B cell (primary cell): ENCODE measurements at regions not wholly inside any gene's neighbourhood (a gene's known extent, or its start where the extent isn't known, plus 50 kb on each side); places are given as distances from the start of the nearest gene placed in this dataset.

Experiments used
- ATAC-seq: fragments of 200-7000 bp; cut with Tn5 transposase; one replicate; pipeline ENCODE4 v1.10.0; 2021; ENCODE audit warnings: low read depth, mild to moderate bottlenecking, moderate number of reproducible peaks, moderate library complexity
- CTCF ChIA-PET: fragments of 350-600 bp; sonication (Branson Sonifier 250); formaldehyde crosslinking; loops from one replicate; lab custom pipeline; 2021; ENCODE audit warnings: antibody characterized with exemption, inconsistent platforms; lab: Charles Lee
- POLR2A ChIA-PET: fragments of 350-600 bp; sonication (Branson Sonifier 250); formaldehyde crosslinking; loops from one replicate; lab custom pipeline; 2021; ENCODE audit warnings: antibody characterized with exemption; lab: Charles Lee
- DNase-seq: peaks from one replicate; pipeline ENCODE4 v3.0.0; 2013
- H2AFZ ChIP-seq: 2 replicates; pipeline ENCODE4 v1.6.1; 2012; ENCODE audit warnings: mild to moderate bottlenecking, low read depth, low read length; ENCODE audit not compliant: insufficient read depth, poor library complexity, severe bottlenecking
- H3K27ac ChIP-seq, 2 donors: 1 replicate in 1 of 2; 2 replicates in 1 of 2; pipeline ENCODE4 v1.5.1; 2012 to 2013; ENCODE audit warnings: low read length in 2 of 2, mild to moderate bottlenecking in 2 of 2, moderate library complexity in 1 of 2
- H3K27me3 ChIP-seq, 4 experiments: fragments of 200-600 bp in 1 of 4; sonication (generic) in 1 of 4; replicated peaks in 1 of 4; 1 replicate in 2 of 4; 2 replicates in 2 of 4; pipeline versions ENCODE4 v1.6.1 to v1.7.0; 2013 to 2016; ENCODE audit warnings: low read length in 3 of 4, mild to moderate bottlenecking in 2 of 4, mixed read lengths in 1 of 4, moderate library complexity in 1 of 4; ENCODE audit not compliant: insufficient read depth in 4 of 4, control insufficient read depth in 3 of 4; ENCODE audit errors: control extremely low read depth in 1 of 4
- H3K36me3 ChIP-seq, 2 experiments: replicated peaks in 1 of 2; 1 replicate in 1 of 2; 2 replicates in 1 of 2; pipeline versions ENCODE4 v1.6.1 to v1.7.1; 2013; ENCODE audit warnings: low read length in 1 of 2; ENCODE audit not compliant: insufficient read depth in 2 of 2, control insufficient read depth in 1 of 2; ENCODE audit errors: control extremely low read depth in 1 of 2, extremely low read depth in 1 of 2
- H3K4me1 ChIP-seq, 2 donors: fragments of 200-600 bp in 1 of 2; sonication (generic) in 1 of 2; 1 replicate in 1 of 2; 2 replicates in 1 of 2; pipeline versions ENCODE4 v1.5.1 to v1.6.1; 2013 to 2017; ENCODE audit warnings: low read length in 2 of 2; ENCODE audit not compliant: control insufficient read depth in 2 of 2, insufficient read depth in 2 of 2
- H3K4me2 ChIP-seq: replicated peaks from 2 replicates; pipeline ENCODE3; 2012; ENCODE audit warnings: mild to moderate bottlenecking, low read depth, low read length; ENCODE audit not compliant: poor library complexity, severe bottlenecking
- H3K4me3 ChIP-seq, 5 experiments: fragments of 200-600 bp in 1 of 5; sonication (generic) in 1 of 5; 1 replicate in 3 of 5; 2 replicates in 2 of 5; pipeline versions ENCODE4 v1.5.1 to v1.7.0; 2011 to 2016; ENCODE audit warnings: low read length in 4 of 5, mild to moderate bottlenecking in 4 of 5, low read depth in 2 of 5, control low read depth in 1 of 5, moderate library complexity in 1 of 5; ENCODE audit not compliant: insufficient read depth in 1 of 5; ENCODE audit errors: control extremely low read depth in 1 of 5, extremely low read depth in 1 of 5
- H3K79me2 ChIP-seq: fragments of 200-600 bp; sonication (generic); one replicate; pipeline ENCODE4 v1.6.0; 2016; ENCODE audit warnings: low read length; ENCODE audit not compliant: control insufficient read depth, insufficient read depth
- H3K9ac ChIP-seq: fragments of 200-600 bp; sonication (generic); 2 replicates; pipeline ENCODE4 v1.6.1; 2017; ENCODE audit warnings: mild to moderate bottlenecking, low read length, moderate library complexity
- H3K9me3 ChIP-seq, 3 donors: one replicate each; pipeline versions ENCODE4 v1.6.1 to v1.7.1; 2013; ENCODE audit warnings: low read length in 2 of 3; ENCODE audit not compliant: control insufficient read depth in 2 of 3, insufficient read depth in 1 of 3; ENCODE audit errors: control extremely low read depth in 1 of 3
- H4K20me1 ChIP-seq: 2 replicates; pipeline ENCODE4 v1.6.0; 2012; ENCODE audit warnings: mild to moderate bottlenecking, low read length; ENCODE audit not compliant: insufficient read depth, control insufficient read depth, poor library complexity, severe bottlenecking
- H3K27ac Mint-ChIP-seq: one replicate; pipeline ENCODE4 v1.8.0; 2021; ENCODE audit warnings: mixed read lengths
- H3K27me3 Mint-ChIP-seq: one replicate; pipeline ENCODE4 v1.8.0; 2021; ENCODE audit warnings: mixed read lengths
- H3K4me1 Mint-ChIP-seq: one replicate; pipeline ENCODE4 v1.8.0; 2021; ENCODE audit warnings: mixed read lengths
- H3K4me3 Mint-ChIP-seq: one replicate; pipeline ENCODE4 v1.8.0; 2021; ENCODE audit warnings: mixed read lengths
- H3K9me3 Mint-ChIP-seq: one replicate; pipeline ENCODE4 v1.8.0; 2022; ENCODE audit warnings: mixed read lengths; ENCODE audit not compliant: insufficient read depth
- EZH2 ChIP-seq: IDR thresholded peaks from 2 replicates; pipeline ENCODE4 v1.6.1; 2012; ENCODE audit warnings: borderline replicate concordance, low read depth, mild to moderate bottlenecking, moderate library complexity, low read length; ENCODE audit not compliant: insufficient read depth, poor library complexity, severe bottlenecking
- WGBS: methylation state at CpG from one replicate; pipeline ENCODE4 v1.1.5; 2013; ENCODE audit warnings: missing lambda C conversion rate; ENCODE audit not compliant: insufficient coverage; 5-methylcytosine and 5-hydroxymethylcytosine counted together
- intact Hi-C: fragments of 100-400 bp; cut with micrococcal nuclease; formaldehyde crosslinking; loops from one replicate; pipeline ENCODE4 v1.10.0; 2022
- TF ChIP-seq, protein P1 (sequence below): fragments of 200-600 bp; IDR thresholded peaks from one replicate; pipeline ENCODE4 v1.8.0; 2022; ENCODE audit warnings: antibody characterized with exemption, mild to moderate bottlenecking

DNA sequence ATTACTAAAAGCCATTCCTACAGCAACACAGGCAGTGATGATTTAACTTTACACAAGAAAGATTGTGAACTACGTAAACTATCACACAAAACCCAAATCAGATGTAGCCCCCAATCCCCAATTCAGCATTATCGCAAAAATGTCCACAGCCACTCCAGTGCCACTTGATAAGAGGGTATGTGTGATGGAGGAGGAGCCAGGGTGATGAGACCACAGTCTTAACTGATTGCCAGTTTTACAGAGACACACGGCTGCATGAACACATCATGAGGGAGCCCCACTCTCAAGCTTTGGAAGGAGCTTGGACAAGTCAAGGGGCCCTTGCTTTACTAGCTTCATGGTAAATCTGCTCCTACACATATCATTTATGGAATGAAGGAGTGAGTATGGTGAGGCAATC is 116.0 kb downstream of the FAM161A start:
- Histone ChIP-seq H4K20me1 (no peaks in the 10 kb centered on the region), H3K27me3 (no peaks in the 10 kb centered on the region), H3K36me3 (no peaks in the 10 kb centered on the region), H3K27ac (no peak overlapping the region), H3K4me1 (no peaks in the 10 kb centered on the region), H3K79me2 (no peaks in the 10 kb centered on the region), H3K9ac (no peak overlapping the region), H3K4me3 (no peak overlapping the region), H3K4me2 (no peak overlapping the region), H2AFZ (no peak overlapping the region), H3K9me3 (no peaks in the 10 kb centered on the region)
- Mint-ChIP-seq H3K4me3 (no peak overlapping the region), H3K4me1 (no peaks in the 10 kb centered on the region), H3K27ac (no peak overlapping the region), H3K9me3 (no peaks in the 10 kb centered on the region), H3K27me3 (peaks cover 3% of the 10 kb centered on the region)
- TF ChIP-seq, protein P1, sequence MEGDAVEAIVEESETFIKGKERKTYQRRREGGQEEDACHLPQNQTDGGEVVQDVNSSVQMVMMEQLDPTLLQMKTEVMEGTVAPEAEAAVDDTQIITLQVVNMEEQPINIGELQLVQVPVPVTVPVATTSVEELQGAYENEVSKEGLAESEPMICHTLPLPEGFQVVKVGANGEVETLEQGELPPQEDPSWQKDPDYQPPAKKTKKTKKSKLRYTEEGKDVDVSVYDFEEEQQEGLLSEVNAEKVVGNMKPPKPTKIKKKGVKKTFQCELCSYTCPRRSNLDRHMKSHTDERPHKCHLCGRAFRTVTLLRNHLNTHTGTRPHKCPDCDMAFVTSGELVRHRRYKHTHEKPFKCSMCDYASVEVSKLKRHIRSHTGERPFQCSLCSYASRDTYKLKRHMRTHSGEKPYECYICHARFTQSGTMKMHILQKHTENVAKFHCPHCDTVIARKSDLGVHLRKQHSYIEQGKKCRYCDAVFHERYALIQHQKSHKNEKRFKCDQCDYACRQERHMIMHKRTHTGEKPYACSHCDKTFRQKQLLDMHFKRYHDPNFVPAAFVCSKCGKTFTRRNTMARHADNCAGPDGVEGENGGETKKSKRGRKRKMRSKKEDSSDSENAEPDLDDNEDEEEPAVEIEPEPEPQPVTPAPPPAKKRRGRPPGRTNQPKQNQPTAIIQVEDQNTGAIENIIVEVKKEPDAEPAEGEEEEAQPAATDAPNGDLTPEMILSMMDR: no peak
- no peak for TF ChIP-seq EZH2
- ChIA-PET POLR2A (no interaction called here), CTCF (no interaction called here)
- no peak for DNase-seq
- ATAC-seq: no peak
- no CpG with 5 or more reads among the region's 3 CpGs for WGBS
- intact Hi-C loops: no loop called here

DNA sequence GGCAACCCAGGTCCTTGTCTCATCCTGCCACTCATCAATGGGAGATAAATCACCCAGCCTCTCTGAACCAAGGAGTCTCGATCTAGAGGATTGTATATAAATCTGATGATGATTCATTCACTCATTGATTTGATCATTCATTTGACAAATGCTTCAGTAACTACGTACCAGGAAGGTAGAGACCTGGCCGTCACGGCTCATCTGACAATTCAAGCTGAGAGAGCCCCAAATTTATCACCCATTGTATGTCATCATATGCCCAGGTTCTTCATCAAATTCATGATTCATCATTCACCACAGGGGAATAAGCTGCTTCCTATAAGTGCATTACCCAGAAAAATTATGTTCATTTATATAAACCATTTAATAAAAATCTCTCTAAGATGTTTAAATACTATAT is 116.9 kb downstream of the FAM161A start:
- H3K4me3 ChIP-seq: no peak overlapping the region
- TF ChIP-seq EZH2: no peak
- TF ChIP-seq, protein P1: no peak
- no peaks in the 10 kb centered on the region for H3K79me2 ChIP-seq
- CTCF ChIA-PET: interaction anchor here (0.7 kb wide), 1 partner anchor 674 kb away, joined by 3 read pairs; no protein-coding TSS in a partner anchor
- H3K9me3 ChIP-seq: no peaks in the 10 kb centered on the region
- Mint-ChIP-seq H3K27me3 (peaks cover 3% of the 10 kb centered on the region), H3K4me1 (no peaks in the 10 kb centered on the region), H3K9me3 (no peaks in the 10 kb centered on the region), H3K27ac (no peak overlapping the region), H3K4me3 (no peak overlapping the region)
- intact Hi-C loops: no loop called here
- H3K4me2 ChIP-seq: no peak overlapping the region
- H3K27me3 ChIP-seq: no peaks in the 10 kb centered on the region
- H4K20me1 ChIP-seq: no peaks in the 10 kb centered on the region
- ATAC-seq: no peak
- no peak overlapping the region for H3K9ac ChIP-seq
- no peak overlapping the region for H2AFZ ChIP-seq
- H3K36me3 ChIP-seq: no peaks in the 10 kb centered on the region
- POLR2A ChIA-PET: no interaction called here
- no peak for DNase-seq
- no peaks in the 10 kb centered on the region for H3K4me1 ChIP-seq
- WGBS: 90% methylated on average over 3 of the region's 4 CpGs
- H3K27ac ChIP-seq: no peak overlapping the region
